Stimulated activated memory B cell treated with anti-CD40 and anti-IgM and Interleukin-4, amounts not matched to agents 10 μg/mL and 1 μg/mL and 100 μg/mL, for 72 hours (primary cell): ENCODE measurements at regions not wholly inside any gene's neighbourhood (a gene's known extent, or its start where the extent isn't known, plus 50 kb on each side); places are given as distances from the start of the nearest gene placed in this dataset.

ENCODE experiments used
- ATAC-seq: fragments of 150-1000 bp; cut with Tn5 transposase; 2 replicates; pipeline ENCODE4 v1.10.0; 2021
- H3K27ac Mint-ChIP-seq: one replicate; pipeline ENCODE4 v1.8.0; 2022; ENCODE audit warnings: mild to moderate bottlenecking, mixed read lengths
- H3K27me3 Mint-ChIP-seq: one replicate; pipeline ENCODE4 v1.8.0; 2022; ENCODE audit warnings: mixed read lengths
- H3K36me3 Mint-ChIP-seq: one replicate; pipeline ENCODE4 v1.8.0; 2022; ENCODE audit warnings: mixed read lengths
- H3K4me1 Mint-ChIP-seq: one replicate; pipeline ENCODE4 v1.8.0; 2022; ENCODE audit warnings: mixed read lengths
- H3K4me3 Mint-ChIP-seq: one replicate; pipeline ENCODE4 v1.8.0; 2022; ENCODE audit warnings: mild to moderate bottlenecking, moderate library complexity, mixed read lengths
- H3K9me3 Mint-ChIP-seq: one replicate; pipeline ENCODE4 v1.8.0; 2022; ENCODE audit warnings: mixed read lengths

DNA sequence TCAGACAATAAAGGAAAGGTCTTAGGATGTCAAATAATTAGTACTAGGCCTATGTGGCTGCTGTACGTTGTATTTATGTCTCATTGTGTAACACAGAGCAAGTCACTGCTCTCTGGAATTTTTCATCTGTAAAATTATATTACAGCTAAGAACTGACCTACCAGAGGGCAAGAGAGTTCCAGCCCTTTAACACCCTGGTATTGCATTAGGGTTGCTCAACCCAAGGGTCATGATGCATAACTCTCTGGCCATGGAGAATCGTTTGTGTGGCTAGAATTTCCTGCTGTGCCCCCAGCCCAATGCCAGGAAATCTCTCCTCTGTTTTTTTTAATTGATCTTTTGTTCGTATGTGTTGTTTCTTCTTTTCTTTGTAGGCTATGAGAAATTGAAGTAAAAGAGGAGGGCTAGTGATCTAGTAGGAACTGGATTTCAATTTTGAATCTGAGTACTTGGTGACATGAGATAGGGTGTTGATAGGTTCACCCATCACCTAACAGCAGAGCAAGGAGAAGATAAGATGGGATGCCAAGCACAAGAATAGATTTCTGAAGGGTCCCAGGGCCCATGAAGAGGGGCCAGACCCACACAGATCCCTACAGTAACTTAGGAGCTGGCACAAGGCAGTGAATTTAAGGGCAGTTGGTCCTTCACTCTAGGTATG, 571.2 kb upstream of the TNP1 start:
- no peaks in the 10 kb centered on the region for H3K4me1 Mint-ChIP-seq
- no peak overlapping the region for H3K4me3 Mint-ChIP-seq
- H3K36me3 Mint-ChIP-seq = peaks cover 6% of the 10 kb centered on the region
- H3K9me3 Mint-ChIP-seq = no peaks in the 10 kb centered on the region
- H3K27ac Mint-ChIP-seq = no peak overlapping the region
- H3K27me3 Mint-ChIP-seq = no peaks in the 10 kb centered on the region
- ATAC-seq = no peak

DNA sequence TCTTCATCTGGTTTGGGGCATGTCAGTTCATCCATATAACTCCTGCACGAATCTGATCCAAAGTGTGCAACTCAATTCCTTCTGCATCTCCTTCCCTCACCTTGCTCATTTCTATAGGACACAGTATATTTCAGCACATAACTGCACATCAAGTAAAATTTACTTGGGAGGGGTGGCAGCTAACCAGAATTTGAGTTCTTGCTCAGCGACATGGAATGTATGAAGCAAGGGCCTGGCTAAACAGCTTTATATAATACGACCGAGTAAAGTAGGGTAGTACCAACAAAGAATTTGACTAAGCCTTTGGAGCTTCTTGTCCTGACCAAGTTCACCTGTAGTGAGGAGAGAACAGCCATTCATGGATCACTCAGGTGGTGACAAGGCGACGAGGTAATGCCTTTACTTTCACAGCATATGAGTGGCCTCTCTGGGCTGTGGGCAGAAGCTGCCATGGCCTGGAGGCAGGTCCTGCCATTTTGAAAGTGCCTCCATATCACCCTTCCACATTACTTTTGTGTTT, 570.2 kb upstream of the TNP1 start:
- H3K9me3 Mint-ChIP-seq = no peaks in the 10 kb centered on the region

DNA sequence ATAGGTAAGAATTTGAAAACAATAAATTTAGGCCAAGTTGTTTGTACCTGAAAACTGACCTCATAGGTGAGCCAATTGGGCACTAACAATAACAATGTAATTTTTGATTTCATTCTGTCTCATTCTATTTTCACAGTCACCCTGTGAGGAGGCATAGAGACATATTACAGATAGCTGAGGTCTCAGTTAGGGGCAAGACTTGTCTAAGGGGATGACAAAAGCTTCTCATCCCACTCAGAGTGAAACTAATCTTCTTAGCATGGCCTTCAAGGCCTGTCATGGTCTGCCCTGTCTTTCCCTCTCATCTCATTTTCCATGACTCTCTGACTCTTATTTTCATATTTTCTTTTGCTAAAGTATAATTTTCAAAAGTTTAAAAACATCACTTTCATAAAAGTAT, 562.0 kb upstream of the TNP1 start:
- Mint-ChIP-seq H3K9me3 (no peaks in the 10 kb centered on the region), H3K27ac (no peak overlapping the region), H3K27me3 (no peaks in the 10 kb centered on the region), H3K4me3 (no peak overlapping the region), H3K4me1 (no peaks in the 10 kb centered on the region), H3K36me3 (no peaks in the 10 kb centered on the region)
- ATAC-seq = peak; percentile 45

More for the DNA sequence above, 570.2 kb upstream of the TNP1 start:
- H3K4me1 Mint-ChIP-seq = no peaks in the 10 kb centered on the region
- no peaks in the 10 kb centered on the region for H3K27me3 Mint-ChIP-seq
- no peak overlapping the region for H3K4me3 Mint-ChIP-seq
- ATAC-seq = no peak
- no peak overlapping the region for H3K27ac Mint-ChIP-seq
- H3K36me3 Mint-ChIP-seq = peaks cover 6% of the 10 kb centered on the region

DNA sequence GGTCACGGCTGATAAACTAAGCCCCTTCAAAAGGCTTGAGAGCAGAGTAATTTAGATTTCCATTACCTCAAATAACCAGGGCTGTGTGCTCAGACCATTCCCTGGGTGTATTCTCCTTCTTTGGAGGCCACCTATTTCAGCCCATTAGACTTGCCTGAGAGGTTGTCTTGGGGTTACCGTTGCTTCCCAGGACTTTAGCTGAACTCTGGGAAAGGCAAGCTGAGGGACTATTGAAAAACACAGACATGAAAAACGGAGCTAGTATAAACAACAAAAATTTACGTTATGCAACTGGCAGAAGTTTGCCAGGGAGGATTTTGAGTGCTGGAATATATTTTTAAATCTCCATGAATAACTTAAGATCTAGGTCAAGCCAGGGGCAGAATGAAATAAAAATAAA, 561.0 kb upstream of the TNP1 start:
- H3K4me1 Mint-ChIP-seq = no peaks in the 10 kb centered on the region
- H3K27ac Mint-ChIP-seq = no peak overlapping the region
- H3K27me3 Mint-ChIP-seq = no peaks in the 10 kb centered on the region
- H3K4me3 Mint-ChIP-seq = no peak overlapping the region
- H3K36me3 Mint-ChIP-seq = no peaks in the 10 kb centered on the region
- ATAC-seq = no peak
- no peaks in the 10 kb centered on the region for H3K9me3 Mint-ChIP-seq

DNA sequence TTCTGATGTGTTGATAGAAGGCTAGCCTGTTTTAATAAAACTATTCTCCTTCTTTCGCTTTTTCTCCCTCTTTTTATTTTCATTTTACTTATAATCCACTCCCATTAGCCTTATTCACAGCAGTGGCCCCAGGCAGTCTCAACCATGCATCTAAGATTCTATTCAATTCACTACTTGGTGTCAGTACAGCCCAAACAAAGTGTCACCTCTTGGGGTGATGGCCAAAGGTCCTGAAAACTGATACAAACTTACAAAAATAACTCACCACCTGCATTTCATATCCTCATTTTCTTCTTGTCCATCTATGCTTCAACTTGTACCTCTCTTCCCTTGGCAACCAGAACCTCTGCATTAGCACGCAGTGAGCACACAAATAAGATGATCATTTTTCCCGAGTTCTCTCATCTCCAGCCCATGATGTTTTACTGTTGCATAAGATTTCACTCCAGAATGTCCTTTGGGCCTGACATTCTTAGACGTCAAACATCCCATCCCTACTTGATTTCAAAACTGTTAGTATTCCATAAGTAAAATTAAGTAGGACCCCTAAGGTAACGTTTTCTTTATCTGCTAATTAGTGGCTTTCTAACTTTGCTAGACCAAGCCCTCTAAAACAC, 559.3 kb upstream of the TNP1 start:
- ATAC-seq = no peak
- no peaks in the 10 kb centered on the region for H3K27me3 Mint-ChIP-seq
- no peaks in the 10 kb centered on the region for H3K9me3 Mint-ChIP-seq
- no peaks in the 10 kb centered on the region for H3K36me3 Mint-ChIP-seq
- H3K27ac Mint-ChIP-seq = no peak overlapping the region
- no peak overlapping the region for H3K4me3 Mint-ChIP-seq
- no peaks in the 10 kb centered on the region for H3K4me1 Mint-ChIP-seq

DNA sequence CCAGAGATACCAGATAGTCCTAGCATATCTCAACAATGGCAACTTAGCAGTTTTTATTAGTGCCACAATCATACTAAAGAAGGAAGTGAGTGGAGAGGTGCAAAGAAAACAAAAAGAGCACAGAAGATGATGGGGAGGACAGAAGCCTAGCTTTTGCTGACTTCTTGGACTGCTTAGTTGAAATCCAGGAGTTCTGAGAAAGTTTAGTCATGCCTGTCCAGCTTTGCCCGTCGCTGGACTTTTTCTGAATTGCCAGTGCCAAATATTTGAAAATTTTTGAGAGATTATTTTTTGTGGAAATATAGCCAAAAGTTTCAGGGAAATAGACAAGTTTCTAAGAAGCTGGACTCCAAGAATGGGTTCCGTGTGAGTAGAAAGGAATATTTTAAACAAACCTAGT, 558.7 kb upstream of the TNP1 start:
- H3K27me3 Mint-ChIP-seq = no peaks in the 10 kb centered on the region
- no peak for ATAC-seq
- H3K27ac Mint-ChIP-seq = no peak overlapping the region
- no peaks in the 10 kb centered on the region for H3K9me3 Mint-ChIP-seq
- no peak overlapping the region for H3K4me3 Mint-ChIP-seq
- H3K36me3 Mint-ChIP-seq = no peaks in the 10 kb centered on the region
- no peaks in the 10 kb centered on the region for H3K4me1 Mint-ChIP-seq

DNA sequence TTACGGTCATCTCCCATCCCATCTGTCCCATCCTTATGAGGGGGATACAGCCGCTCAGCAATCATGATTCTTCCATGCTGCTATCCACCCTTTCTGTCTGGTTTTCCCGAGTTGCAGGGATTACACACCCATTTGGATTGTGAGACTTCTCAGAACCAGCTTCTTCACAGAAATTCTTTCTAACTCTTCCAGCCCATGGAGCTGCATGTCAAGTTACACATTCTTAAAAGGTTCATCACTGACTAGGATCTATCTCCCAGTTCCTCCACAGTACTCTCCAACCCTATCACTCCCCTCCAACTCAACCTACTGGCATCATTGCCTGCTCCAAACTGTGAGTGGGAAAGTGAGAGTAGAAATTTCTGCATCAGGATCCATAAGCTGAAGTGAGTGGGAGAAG, 558.2 kb upstream of the TNP1 start:
- Mint-ChIP-seq H3K27ac (no peak overlapping the region), H3K36me3 (no peaks in the 10 kb centered on the region), H3K4me1 (no peaks in the 10 kb centered on the region), H3K9me3 (no peaks in the 10 kb centered on the region), H3K4me3 (no peak overlapping the region), H3K27me3 (no peaks in the 10 kb centered on the region)
- ATAC-seq = no peak

DNA sequence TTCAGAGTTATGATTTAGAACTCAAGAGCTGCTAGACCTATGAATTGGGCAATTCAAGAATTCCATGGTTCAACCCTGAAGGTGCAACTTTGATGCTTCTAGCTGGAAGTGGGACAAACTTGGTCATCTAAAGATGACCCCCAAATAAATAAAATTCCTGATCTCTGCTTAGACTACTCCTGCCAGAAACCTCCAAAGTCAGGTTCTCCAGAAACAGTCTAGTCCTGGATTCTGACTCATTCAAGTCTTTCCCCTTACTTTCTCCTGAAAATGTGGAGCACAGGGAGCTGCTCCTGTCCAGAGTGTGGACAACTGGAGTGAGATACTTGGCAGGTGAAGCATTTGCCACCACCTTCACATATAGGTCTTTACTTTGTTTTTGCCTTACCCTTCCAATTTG, 557.7 kb upstream of the TNP1 start:
- H3K9me3 Mint-ChIP-seq = no peaks in the 10 kb centered on the region
- H3K4me1 Mint-ChIP-seq = no peaks in the 10 kb centered on the region
- H3K4me3 Mint-ChIP-seq = no peak overlapping the region
- H3K36me3 Mint-ChIP-seq = no peaks in the 10 kb centered on the region
- ATAC-seq = no peak
- no peaks in the 10 kb centered on the region for H3K27me3 Mint-ChIP-seq
- H3K27ac Mint-ChIP-seq = no peak overlapping the region

DNA sequence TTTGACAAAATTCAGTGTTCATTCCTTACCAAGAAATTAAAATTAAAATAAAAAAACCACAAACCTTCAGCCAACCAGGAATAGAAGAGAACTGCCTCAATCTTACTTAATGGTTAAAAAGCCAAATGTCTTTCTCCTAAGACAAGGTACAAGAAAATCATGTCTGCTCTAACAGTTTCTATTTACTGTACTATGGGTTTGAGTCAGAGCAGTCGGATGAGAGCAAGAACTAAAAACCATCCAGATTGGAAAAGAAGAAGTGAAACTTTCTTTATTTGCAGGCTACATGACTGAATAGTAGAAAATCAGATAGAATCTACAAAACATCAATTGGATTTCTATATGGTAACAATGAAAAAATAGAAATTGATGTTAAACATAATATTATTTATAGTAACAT, 555.5 kb upstream of the TNP1 start:
- peak; percentile 48 for ATAC-seq
- Mint-ChIP-seq H3K9me3 (no peaks in the 10 kb centered on the region), H3K4me3 (no peak overlapping the region), H3K27me3 (no peaks in the 10 kb centered on the region), H3K36me3 (no peaks in the 10 kb centered on the region), H3K27ac (no peak overlapping the region), H3K4me1 (no peaks in the 10 kb centered on the region)

DNA sequence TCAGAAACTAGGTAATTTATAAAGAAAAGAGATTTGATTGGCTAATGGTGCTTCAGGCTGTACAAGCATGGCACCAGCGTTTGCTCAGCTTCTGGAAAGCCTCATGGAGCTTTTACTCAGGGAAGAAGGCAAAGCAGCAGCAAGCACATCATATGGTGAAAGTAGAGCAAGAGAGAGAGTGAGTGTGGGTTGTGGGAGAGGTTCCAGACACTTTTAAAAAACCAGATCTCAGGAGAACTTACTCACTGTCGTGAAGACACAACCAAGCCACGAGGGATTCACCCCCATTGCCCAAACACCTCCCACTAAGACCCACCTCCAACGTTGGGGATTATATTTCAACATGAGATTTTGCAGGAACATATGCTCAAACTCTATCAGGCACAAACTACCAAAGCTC, 554.6 kb upstream of the TNP1 start:
- Mint-ChIP-seq H3K4me3 (no peak overlapping the region), H3K27me3 (no peaks in the 10 kb centered on the region), H3K36me3 (no peaks in the 10 kb centered on the region), H3K4me1 (no peaks in the 10 kb centered on the region), H3K27ac (no peak overlapping the region), H3K9me3 (no peaks in the 10 kb centered on the region)
- ATAC-seq = no peak

DNA sequence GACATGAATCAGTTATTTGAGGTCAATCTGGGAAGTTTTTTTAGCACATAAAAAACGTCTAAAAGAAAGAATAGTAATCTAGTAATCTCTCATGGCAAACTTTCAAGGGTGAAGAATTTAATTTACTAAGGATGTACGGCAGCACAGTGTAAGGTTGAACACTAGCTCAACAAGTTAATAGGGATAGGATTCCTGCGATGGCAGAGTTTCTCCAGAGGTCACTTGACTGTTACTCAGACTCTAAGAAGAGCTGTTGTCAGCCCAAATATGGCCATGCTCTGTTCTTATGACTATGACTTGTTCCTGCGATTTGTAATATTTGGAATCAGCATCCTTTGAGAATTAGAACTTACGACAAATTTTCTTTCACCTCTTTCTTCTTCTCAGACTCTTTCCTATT, 553.3 kb upstream of the TNP1 start:
- no peaks in the 10 kb centered on the region for H3K27me3 Mint-ChIP-seq
- no peak for ATAC-seq

DNA sequence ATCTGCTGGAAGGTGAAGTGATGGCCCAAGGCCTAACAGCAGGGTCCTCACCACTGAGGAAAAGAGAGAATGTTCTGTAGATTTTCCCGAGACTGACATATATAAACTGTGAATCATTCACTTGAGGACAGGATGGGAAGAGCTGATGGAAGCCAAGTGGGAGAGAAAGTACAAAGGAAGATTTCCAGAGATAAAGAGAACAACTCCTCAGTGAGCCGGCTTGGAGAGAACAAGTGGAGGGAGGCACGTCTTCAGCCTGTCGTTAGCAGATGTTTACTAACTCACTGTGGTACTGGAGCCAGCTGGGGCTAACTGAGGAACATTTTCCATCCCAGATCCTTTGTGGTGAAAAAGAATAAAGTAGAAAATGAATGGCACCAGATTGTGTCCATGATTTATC, 552.9 kb upstream of the TNP1 start:
- H3K27me3 Mint-ChIP-seq = no peaks in the 10 kb centered on the region
- no peaks in the 10 kb centered on the region for H3K36me3 Mint-ChIP-seq
- H3K27ac Mint-ChIP-seq = no peak overlapping the region
- no peak overlapping the region for H3K4me3 Mint-ChIP-seq
- no peaks in the 10 kb centered on the region for H3K4me1 Mint-ChIP-seq
- ATAC-seq = no peak
- H3K9me3 Mint-ChIP-seq = peaks cover 1% of the 10 kb centered on the region

More for the DNA sequence above, 553.3 kb upstream of the TNP1 start:
- Mint-ChIP-seq H3K4me3 (no peak overlapping the region), H3K27ac (no peak overlapping the region), H3K36me3 (no peaks in the 10 kb centered on the region), H3K9me3 (no peaks in the 10 kb centered on the region), H3K4me1 (no peaks in the 10 kb centered on the region)

DNA sequence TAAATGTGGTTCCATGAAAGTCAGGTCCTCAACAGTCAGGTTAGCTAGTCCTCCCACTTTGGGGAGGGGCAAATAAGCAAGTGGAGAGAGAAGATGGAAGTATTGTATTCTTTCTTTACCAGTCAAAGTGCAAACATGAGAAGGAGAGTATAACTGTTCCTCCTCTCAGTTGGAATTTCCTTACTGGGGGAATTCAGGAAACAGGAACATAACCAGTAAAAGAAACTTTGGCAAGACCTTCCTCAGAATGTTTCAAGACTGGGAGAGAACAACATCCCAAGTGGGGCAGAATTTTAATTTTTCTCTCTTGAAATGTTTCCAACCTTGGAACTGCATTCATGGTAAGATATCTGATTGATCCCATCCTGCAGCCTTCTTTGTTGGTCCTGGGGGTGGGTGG, 552.4 kb upstream of the TNP1 start:
- Mint-ChIP-seq H3K36me3 (no peaks in the 10 kb centered on the region), H3K4me3 (no peak overlapping the region), H3K27ac (no peak overlapping the region), H3K9me3 (peaks cover 3% of the 10 kb centered on the region), H3K4me1 (no peaks in the 10 kb centered on the region), H3K27me3 (no peaks in the 10 kb centered on the region)
- ATAC-seq = no peak

DNA sequence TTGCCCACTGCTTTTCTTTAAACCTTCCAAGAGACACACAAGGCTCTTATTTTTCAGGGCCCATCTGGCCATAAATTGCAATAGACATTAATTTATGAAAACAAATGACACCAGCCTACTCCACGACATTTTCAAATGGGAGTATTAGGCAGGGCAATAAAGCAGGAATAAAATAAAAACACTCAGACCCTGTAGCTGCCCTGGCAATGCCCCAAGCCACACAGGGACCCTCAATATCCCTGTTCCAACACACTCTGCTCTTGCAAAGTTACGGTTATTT, 550.8 kb upstream of the TNP1 start:
- no peaks in the 10 kb centered on the region for H3K36me3 Mint-ChIP-seq
- no peaks in the 10 kb centered on the region for H3K4me1 Mint-ChIP-seq
- no peak overlapping the region for H3K4me3 Mint-ChIP-seq
- H3K9me3 Mint-ChIP-seq = peaks cover 3% of the 10 kb centered on the region
- no peak overlapping the region for H3K27ac Mint-ChIP-seq
- no peaks in the 10 kb centered on the region for H3K27me3 Mint-ChIP-seq
- ATAC-seq = no peak

DNA sequence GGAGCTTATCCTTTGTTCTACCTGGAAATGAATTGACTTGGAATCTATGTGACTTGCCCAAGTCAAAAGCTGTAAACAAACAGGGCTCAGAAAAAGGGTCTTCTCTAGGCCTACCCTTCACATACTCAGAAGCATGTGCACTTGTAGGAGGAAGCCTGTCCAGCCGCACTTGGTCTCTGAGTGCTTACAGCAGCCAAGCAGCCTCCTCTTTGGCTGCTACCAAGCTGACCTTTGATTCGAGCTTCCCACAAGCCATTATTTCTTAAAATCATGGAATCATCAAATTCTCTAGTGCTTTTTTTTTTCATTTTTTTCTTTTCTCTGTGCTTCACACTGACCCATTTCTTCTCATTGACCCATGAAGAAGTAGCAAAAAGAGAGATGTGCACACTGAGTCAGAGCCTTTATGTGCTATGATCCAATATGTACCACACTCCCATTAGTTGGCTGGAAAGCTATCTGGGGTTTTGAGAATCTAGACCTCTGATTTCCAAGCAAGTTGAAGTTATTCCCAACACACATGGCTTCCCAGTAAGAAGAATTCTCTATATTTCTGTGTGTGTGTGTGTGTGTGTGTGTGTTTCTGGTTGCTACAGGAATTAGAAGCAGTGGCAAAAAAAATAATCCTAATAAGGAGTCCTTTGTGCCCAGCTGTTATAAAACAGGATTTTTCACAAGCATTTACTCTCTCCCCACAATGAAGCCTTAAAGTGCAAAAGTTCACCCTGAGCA, 550.3 kb upstream of the TNP1 start:
- Mint-ChIP-seq H3K36me3 (no peaks in the 10 kb centered on the region), H3K27me3 (no peaks in the 10 kb centered on the region), H3K4me3 (no peak overlapping the region), H3K4me1 (no peaks in the 10 kb centered on the region), H3K9me3 (peaks cover 3% of the 10 kb centered on the region), H3K27ac (no peak overlapping the region)
- no peak for ATAC-seq

DNA sequence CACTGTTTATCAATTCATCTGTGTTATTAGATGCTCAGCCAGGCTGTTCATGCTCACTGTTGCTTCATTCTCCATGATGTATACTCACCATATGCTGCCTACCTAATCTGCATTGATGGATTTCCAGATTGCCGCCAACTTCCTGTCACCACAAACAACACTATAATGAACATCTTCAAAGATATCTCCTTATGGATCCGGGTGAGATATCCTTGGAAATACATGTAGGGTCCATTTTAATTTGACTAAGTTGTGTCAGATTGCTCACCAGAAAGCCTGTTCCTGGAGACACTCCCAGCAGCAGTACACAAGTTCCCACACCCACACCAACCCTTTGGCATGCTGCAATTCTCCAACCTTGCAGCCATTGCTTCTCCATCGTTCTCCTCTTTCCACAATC, 547.5 kb upstream of the TNP1 start:
- H3K27me3 Mint-ChIP-seq = no peaks in the 10 kb centered on the region

More for the DNA sequence above, 547.5 kb upstream of the TNP1 start:
- H3K36me3 Mint-ChIP-seq = no peaks in the 10 kb centered on the region
- no peak overlapping the region for H3K4me3 Mint-ChIP-seq
- no peak overlapping the region for H3K27ac Mint-ChIP-seq
- no peak for ATAC-seq
- H3K9me3 Mint-ChIP-seq = peaks cover 3% of the 10 kb centered on the region
- H3K4me1 Mint-ChIP-seq = no peaks in the 10 kb centered on the region
